SU-DHL-6 (cell line): ENCODE measurements at regions not wholly inside any gene's neighbourhood (a gene's known extent, or its start where the extent isn't known, plus 50 kb on each side); places are given as distances from the start of the nearest gene placed in this dataset.

ENCODE experiments used
- H2AFZ ChIP-seq: fragments of 200-600 bp; sonication (generic); 2 replicates; pipeline ENCODE4 v1.6.1; 2014; ENCODE audit warnings: low read depth, mild to moderate bottlenecking, moderate library complexity, mixed read lengths, antibody characterized with exemption, low read length; ENCODE audit not compliant: severe bottlenecking
- H3F3A ChIP-seq: fragments of 200-600 bp; shearing (Covaris generic); 2 replicates; pipeline ENCODE4 v1.6.0; 2016; ENCODE audit warnings: antibody characterized with exemption, mild to moderate bottlenecking; ENCODE audit not compliant: insufficient read depth
- H3K27ac ChIP-seq: fragments of 200-600 bp; sonication (generic); 2 replicates; pipeline ENCODE4 v1.5.1; 2016; ENCODE audit warnings: low read depth, mild to moderate bottlenecking, low read length, moderate library complexity, mixed read lengths
- H3K27me3 ChIP-seq: fragments of 200-600 bp; sonication (generic), shearing (Covaris generic); 2 replicates; pipeline ENCODE4 v1.6.0; 2014; ENCODE audit warnings: mild to moderate bottlenecking, low read length
- H3K36me3 ChIP-seq: fragments of 200-600 bp; sonication (generic); 2 replicates; pipeline ENCODE4 v1.6.1; 2014; ENCODE audit warnings: mild to moderate bottlenecking, low read length, mixed read lengths
- H3K4me2 ChIP-seq: fragments of 300-600, 200-600 bp; shearing (Covaris generic), sonication (generic); 2 replicates; pipeline ENCODE4 v1.6.0; 2014; ENCODE audit warnings: low read length, low read depth, mild to moderate bottlenecking; ENCODE audit not compliant: poor library complexity, severe bottlenecking
- H3K4me3 ChIP-seq: fragments of 200-600 bp; sonication (generic); 2 replicates; pipeline ENCODE4 v1.5.1; 2014; ENCODE audit warnings: antibody characterized with exemption, low read length, mild to moderate bottlenecking, mixed read lengths; ENCODE audit not compliant: insufficient read depth, poor library complexity, severe bottlenecking
- H3K79me2 ChIP-seq: fragments of 200-600 bp; sonication (generic); 2 replicates; pipeline ENCODE4 v1.6.1; 2014; ENCODE audit warnings: mild to moderate bottlenecking, low read length, moderate library complexity; ENCODE audit not compliant: insufficient read depth
- H3K9ac ChIP-seq: fragments of 200-600 bp; sonication (generic); 2 replicates; pipeline ENCODE4 v1.7.0; 2014; ENCODE audit warnings: mild to moderate bottlenecking, low read length
- H3K9me2 ChIP-seq: fragments of 200-600 bp; sonication (generic); replicated peaks from 2 replicates; pipeline ENCODE4 v1.6.1; 2014; ENCODE audit warnings: low read length; ENCODE audit not compliant: insufficient read depth
- H3K9me3 ChIP-seq: fragments of 200-600 bp; sonication (generic); 2 replicates; pipeline ENCODE4 v1.6.1; 2014; ENCODE audit warnings: low read length, mixed read lengths; ENCODE audit not compliant: insufficient read depth
- H4K20me1 ChIP-seq: fragments of 200-600 bp; sonication (generic); 2 replicates; pipeline ENCODE4 v1.6.1; 2014; ENCODE audit warnings: low read depth, mild to moderate bottlenecking, antibody characterized with exemption, low read length, moderate library complexity, mixed read lengths
- EZH2phosphoT487 ChIP-seq: fragments of 200-600 bp; sonication (generic), shearing (Covaris generic); conservative IDR thresholded peaks from 2 replicates; pipeline ENCODE4 v1.6.1; 2018; ENCODE audit warnings: mild to moderate bottlenecking, antibody characterized with exemption, low read length, moderate library complexity, mixed read lengths
- TF ChIP-seq, protein P1 (sequence below): fragments of 200-600 bp; sonication (generic); IDR thresholded peaks from one replicate; pipeline ENCODE4 v1.5.1; 2017; ENCODE audit warnings: antibody characterized with exemption, mild to moderate bottlenecking, low read length, moderate library complexity; ENCODE audit not compliant: insufficient read depth, poor library complexity, severe bottlenecking

DNA sequence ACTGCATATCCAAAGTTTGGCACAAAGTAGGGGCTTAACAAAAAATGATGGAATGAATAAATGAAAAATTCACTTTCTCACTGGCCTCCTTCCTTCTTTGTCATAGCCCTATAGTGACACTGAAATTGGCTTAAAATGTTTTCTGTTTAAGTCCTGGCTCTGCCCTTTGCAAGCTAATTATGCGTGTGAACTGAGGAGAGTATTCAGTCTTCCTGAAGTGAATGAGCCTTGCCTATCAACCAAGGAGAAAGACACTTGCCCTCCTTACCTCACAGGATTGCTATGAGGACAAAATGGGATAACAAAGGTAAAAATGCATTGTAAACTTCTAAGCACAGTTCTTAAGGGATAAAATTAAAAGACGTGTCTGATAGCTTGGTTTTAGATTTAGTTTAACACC, 729.8 kb upstream of the ANO3 start:
- Histone ChIP-seq H4K20me1 (no peaks in the 10 kb centered on the region), H3F3A (no peaks in the 10 kb centered on the region), H3K79me2 (no peaks in the 10 kb centered on the region), H3K4me2 (no peak overlapping the region), H3K9me2 (no peaks in the 10 kb centered on the region), H3K27ac (no peak overlapping the region), H3K9ac (no peak overlapping the region), H3K4me3 (no peak overlapping the region), H2AFZ (no peak overlapping the region), H3K36me3 (0 out of 2 replicates have a peak, but pooled peaks cover 3% of the 10 kb centered on the region), H3K9me3 (peaks cover 2% of the 10 kb centered on the region; the same call in 1 of the 2 replicates), H3K27me3 (no peaks in the 10 kb centered on the region)
- no peak for TF ChIP-seq EZH2phosphoT487
- TF ChIP-seq, protein P1, sequence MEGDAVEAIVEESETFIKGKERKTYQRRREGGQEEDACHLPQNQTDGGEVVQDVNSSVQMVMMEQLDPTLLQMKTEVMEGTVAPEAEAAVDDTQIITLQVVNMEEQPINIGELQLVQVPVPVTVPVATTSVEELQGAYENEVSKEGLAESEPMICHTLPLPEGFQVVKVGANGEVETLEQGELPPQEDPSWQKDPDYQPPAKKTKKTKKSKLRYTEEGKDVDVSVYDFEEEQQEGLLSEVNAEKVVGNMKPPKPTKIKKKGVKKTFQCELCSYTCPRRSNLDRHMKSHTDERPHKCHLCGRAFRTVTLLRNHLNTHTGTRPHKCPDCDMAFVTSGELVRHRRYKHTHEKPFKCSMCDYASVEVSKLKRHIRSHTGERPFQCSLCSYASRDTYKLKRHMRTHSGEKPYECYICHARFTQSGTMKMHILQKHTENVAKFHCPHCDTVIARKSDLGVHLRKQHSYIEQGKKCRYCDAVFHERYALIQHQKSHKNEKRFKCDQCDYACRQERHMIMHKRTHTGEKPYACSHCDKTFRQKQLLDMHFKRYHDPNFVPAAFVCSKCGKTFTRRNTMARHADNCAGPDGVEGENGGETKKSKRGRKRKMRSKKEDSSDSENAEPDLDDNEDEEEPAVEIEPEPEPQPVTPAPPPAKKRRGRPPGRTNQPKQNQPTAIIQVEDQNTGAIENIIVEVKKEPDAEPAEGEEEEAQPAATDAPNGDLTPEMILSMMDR = no peak

GRCh38 chr11:25602959-25603358, 729.0 kb upstream of the ANO3 start:
- TF ChIP-seq EZH2phosphoT487 = no peak
- TF ChIP-seq, protein P1 = no peak
- no peak overlapping the region for H3K4me3 ChIP-seq

DNA sequence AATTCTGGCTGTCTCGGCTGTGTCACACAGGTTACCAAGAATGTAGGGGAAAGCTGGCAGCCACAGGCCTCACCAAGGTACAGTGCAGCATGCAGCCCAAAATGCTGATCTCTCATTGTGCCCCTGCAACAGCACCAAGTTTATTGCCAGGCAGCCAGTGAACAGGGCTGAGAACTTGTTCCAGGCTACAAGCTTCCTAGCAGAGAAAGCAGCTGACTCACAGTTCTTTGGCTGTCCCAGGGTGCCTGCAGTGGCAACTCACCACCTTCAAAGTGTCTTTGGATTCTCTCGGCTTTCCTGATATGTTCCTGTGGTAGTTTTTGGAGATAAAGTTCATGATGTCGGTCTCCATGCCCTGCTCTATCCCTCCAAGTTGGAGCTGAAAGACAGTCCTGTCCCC, 719.1 kb upstream of the ANO3 start:
- Histone ChIP-seq H3K36me3 (no peaks in the 10 kb centered on the region), H3K27me3 (no peaks in the 10 kb centered on the region), H3K27ac (no peak overlapping the region), H4K20me1 (no peaks in the 10 kb centered on the region), H3F3A (no peaks in the 10 kb centered on the region), H2AFZ (no peak overlapping the region), H3K9ac (no peak overlapping the region), H3K4me2 (no peak overlapping the region), H3K79me2 (no peaks in the 10 kb centered on the region), H3K9me3 (peaks cover 16% of the 10 kb centered on the region; the same call in 1 of the 2 replicates), H3K9me2 (no peaks in the 10 kb centered on the region), H3K4me3 (no peak overlapping the region)
- TF ChIP-seq, protein P1 = no peak
- TF ChIP-seq EZH2phosphoT487 = no peak

More at GRCh38 chr11:25602959-25603358, 729.0 kb upstream of the ANO3 start:
- no peak overlapping the region for H2AFZ ChIP-seq
- H3K27ac ChIP-seq = no peak overlapping the region
- no peaks in the 10 kb centered on the region for H3K9me2 ChIP-seq
- no peaks in the 10 kb centered on the region for H3K79me2 ChIP-seq
- H3F3A ChIP-seq = no peaks in the 10 kb centered on the region
- no peaks in the 10 kb centered on the region for H3K27me3 ChIP-seq
- peaks cover 6% of the 10 kb centered on the region; the same call in 1 of the 2 replicates for H3K9me3 ChIP-seq
- no peak overlapping the region for H3K9ac ChIP-seq
- H4K20me1 ChIP-seq = no peaks in the 10 kb centered on the region
- H3K4me2 ChIP-seq = no peak overlapping the region
- 0 out of 2 replicates have a peak, but pooled peaks cover 3% of the 10 kb centered on the region for H3K36me3 ChIP-seq
